Midbrain (tissue), 1 donor: ENCODE measurements at regions not wholly inside any gene's neighbourhood (a gene's known extent, or its start where the extent isn't known, plus 50 kb on each side); places are given as distances from the start of the nearest gene placed in this dataset.
A peak's percentile ranks its signal among the peaks of the same experiment; 100 is the strongest.
"Not testable (repeated sequence)": the region's sequence is repeated elsewhere in the genome, so short reads cannot be mapped to it uniquely, and the experiment has no call there.

Experiments used
- DNase-seq: peaks from one replicate; lab custom pipeline; 2025; lab: John Stamatoyannopoulos, UW

GRCh38 chr6:5898102-5898501, 108.6 kb downstream of the NRN1 start:
- DNase-seq, result no peak

GRCh38 chr6:5896476-5897200, 110.1 kb downstream of the NRN1 start:
- peak; percentile 3 for DNase-seq

GRCh38 chr6:5894357-5894756, 112.4 kb downstream of the NRN1 start:
- DNase-seq, result no peak

GRCh38 chr6:5893295-5893694, 113.4 kb downstream of the NRN1 start:
- no peak for DNase-seq

GRCh38 chr6:5892669-5893068, 114.1 kb downstream of the NRN1 start:
- no peak for DNase-seq

- no peak for DNase-seq
Observed at GRCh38 chr6:5878792-5879191, 127.9 kb downstream of the NRN1 start.

GRCh38 chr6:5876076-5876475, 130.6 kb downstream of the NRN1 start:
- no peak for DNase-seq

DNA sequence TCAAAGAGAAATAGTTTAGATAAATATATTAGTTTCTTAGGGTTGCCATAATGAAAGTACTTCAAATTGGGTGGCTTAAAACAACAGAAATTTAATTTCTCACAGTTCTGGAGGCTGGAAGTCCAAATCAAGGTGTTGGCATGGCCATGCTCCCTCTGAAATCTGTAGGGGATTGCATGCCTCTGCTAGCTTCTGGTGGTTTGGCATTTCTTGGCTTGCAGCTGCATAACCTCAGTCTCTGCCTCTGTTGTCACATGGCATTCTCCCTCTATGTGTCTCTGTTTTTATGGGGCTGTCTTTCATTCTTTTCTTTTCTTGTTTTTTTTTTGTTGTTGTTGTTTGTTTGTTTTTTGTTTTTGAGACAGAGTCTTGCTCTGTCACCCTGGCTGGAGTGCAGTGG, 132.7 kb downstream of the NRN1 start:
- DNase-seq, result not testable (repeated sequence)

DNA sequence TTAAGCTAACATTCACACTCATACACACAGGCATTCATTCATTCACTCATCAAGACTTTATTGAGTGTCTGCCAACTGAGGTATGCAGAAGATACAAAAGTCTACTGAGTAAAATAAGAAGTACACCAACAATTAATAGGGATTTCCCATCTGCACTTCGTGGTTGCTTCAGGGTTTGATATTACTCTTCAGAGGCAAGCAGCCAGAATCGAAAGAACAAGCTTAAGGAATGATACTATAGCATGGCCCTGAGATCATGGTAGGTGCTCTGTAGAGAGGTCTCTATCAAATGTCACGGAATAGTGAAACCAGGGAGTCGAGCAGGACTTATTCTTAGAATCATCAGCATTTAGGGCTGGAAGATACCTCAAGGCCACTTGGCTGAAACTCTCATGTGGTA, 135.4 kb downstream of the NRN1 start:
- DNase-seq, result no peak

- DNase-seq, result no peak
Observed at GRCh38 chr6:5869676-5870075, 137.0 kb downstream of the NRN1 start.

DNA sequence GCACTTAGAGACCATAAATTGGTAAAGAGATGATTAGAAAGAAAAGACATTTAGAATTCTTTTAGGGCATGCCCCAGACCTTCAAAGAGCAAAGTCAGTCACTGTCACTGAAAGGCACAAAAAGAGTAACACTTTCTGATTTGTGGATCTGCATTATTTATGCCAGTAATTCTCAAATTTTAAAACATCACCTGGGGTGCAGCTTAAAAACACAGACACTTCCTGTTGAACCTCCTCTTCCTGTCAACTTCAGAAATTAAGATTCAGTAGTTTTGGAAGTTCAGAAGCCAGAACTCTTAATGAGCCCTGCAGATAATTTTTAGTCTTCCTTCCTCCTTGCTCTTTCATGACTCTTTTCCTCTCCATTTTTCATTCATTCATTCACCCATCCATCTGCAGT, 137.5 kb downstream of the NRN1 start:
- DNase-seq, result no peak

GRCh38 chr6:5866547-5867051, 140.1 kb downstream of the NRN1 start:
- DNase-seq, result no peak

- DNase-seq, result no peak
Observed at GRCh38 chr6:5865506-5866031, 141.2 kb downstream of the NRN1 start.

GRCh38 chr6:5860849-5861248, 145.9 kb downstream of the NRN1 start:
- DNase-seq, result no peak

DNA sequence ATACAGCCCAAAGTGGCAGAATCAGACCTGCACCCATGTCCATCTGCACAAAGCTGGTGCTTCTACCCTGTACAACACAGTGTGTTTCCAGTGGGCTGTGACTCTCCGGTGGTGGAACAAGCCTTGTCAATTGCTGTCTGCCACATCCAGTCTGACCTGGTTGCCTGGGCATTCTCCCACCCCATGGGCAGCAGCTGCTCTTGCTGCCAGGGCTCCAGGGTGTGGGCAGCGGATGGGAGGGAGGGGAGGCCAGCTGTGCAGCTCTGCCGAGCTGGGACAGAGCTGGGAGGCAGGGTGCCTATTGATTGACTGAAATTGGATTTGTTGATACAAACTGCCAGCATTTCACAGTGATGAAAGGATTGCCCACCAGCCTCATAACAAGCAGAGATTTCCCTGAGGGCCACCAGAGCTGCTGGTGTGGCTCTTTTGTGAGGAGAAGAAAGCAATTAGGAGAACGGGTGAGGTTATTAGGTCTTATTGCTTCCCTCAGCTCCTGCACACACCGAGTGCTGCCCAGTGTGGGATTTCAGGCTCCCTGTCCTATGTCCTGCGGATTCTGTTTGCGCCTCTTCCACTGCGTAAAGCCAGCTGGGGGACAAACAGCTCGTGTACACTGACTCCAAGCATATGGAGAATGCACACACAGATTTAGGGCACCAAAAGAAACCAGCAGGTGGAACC, 150.8 kb downstream of the NRN1 start:
- DNase-seq, result no peak

DNA sequence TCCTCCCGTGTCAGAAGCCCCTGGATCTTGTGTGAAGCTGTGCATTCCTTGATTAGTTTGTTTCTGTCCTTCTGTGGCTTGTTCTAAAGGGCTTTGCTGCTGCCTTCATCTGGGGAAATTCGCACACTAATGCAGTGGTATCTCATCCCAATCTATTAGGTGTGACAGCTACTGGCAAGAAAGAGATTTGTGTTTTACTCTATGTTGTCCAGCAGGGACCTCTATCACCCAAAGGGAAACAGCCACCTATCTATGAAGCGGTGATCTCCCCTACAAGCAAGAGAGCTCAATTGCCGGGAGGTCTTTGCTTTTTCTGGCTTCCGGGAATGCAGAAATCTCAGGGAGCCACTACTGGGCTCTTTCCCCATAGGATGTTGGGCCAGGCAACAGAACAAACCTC, 151.8 kb downstream of the NRN1 start:
- DNase-seq, result no peak

DNA sequence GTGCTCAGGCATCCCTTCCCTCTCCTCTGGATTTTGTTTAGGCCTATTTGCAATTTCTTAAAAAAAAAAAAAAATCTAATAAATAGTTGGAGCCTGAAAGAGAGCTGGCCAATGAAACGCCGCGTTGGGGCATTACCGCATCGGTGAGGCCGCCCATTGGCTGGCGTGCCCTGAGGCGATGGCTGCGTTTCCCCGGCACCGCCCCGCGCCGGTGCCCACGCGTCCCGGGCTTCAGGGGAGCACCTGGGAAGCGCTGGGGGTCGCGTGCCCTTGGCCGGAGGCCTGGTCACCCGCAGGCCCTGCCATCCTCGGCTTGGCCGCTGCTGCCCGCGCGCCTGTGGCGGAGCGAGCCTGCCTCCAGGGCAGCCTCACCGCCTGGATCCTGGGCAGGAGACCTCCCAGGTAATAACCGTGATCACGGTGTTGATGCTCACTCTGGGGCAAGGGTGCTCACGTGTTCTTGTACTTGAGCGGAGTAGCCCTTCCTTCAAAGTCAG, 155.4 kb downstream of the NRN1 start:
- peak; percentile 68 for DNase-seq

DNA sequence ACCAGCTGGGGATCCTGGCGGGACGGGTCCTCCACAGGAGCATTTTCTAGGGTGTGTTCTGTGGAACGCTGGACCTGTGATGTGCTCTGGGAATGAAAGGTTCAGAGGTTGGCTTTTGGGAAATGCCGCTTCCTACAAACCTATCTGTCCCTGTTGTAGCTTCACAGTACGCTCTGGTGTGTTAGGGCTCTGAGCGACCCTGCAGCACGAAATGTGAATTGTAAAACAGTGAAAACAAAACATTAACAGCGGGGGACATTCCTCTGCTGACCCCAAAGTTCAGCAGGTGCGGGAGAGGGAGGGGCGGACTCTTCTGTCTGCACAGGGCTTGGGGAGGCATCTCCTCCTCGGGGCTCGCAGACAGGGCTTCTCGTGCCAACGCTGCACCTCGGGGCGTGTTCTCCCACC, 155.9 kb downstream of the NRN1 start:
- no peak for DNase-seq

DNA sequence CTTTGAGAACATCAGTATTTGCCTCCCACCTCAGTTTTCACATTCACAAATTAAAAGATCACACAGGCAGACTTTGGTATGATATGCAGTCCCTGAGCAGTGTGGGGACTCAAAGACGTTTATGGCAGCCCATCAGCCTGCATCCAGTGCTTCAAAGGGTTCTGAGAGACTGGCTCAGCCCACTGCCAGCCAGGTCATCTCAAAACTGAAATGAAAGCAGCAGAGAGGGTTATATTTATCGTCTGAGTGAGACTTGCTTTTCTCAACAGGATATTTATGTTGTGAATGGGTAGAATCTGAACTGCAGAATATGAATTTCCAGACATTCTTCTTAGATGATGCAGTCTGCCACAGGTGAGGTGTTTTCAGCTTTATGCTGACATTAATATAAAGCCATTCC, 159.8 kb downstream of the NRN1 start:
- DNase-seq, result no peak

- DNase-seq, result no peak
Observed at GRCh38 chr6:5846335-5846734, 160.4 kb downstream of the NRN1 start.

DNA sequence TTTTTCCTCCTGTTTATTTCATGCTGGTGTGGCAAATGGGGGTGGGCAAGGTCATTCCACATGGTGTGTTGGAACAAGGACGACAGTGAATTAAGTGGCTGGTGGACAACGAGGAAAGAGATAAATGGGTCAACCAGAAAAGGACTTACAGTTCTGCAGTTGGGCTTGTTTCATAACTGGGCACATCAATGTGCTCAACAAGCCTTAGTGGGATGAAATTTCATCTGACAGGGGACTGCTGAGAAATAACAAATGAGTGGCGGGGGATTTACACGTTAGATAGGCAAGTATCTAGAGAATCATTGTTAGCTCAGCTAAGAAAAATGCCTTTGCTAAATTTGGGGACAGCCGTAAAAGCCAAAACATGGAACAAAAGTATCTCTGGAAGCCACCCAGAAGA, 163.6 kb downstream of the NRN1 start:
- DNase-seq, result no peak

DNA sequence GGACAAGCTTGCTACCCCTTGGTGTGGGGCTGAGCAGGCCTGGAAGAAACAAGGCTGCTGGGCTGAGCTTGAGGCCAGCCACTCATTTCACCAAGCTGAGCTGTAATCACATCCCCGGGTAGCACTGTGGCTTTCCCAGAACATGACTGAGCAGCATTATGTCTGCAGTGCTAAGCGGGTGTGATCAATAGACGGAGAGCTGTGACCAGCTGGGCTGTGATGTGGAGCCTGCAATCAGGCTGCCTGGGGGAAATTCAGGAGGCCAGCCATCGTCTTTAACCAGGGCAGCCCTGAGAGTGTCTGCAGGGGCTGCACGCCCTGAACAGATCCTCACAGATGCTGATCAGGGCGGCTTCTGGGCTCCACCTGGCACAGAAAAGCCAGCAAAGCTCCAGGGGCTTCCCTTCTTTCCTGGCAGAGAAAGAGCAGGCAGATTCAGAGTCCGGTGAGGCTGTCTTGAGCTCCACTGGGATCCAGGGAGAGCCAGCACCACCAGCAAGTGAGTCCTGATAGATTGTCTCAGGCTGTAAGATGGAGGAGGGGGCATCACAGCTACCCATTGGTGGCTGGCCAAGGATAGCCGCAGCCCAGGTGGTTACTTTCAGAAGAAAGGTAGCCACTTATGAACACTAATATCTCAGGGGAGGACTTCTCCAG, 165.9 kb downstream of the NRN1 start:
- no peak for DNase-seq
